SK-N-SH (cell line): ENCODE measurements at regions not wholly inside any gene's neighbourhood (a gene's known extent, or its start where the extent isn't known, plus 50 kb on each side); places are given as distances from the start of the nearest gene placed in this dataset.

ENCODE experiments used
- CTCF ChIA-PET: fragments of 300-600, 350-600 bp; formaldehyde crosslinking; extraction: SDS; loops from one replicate; lab custom pipeline; 2021; lab: Yijun Ruan, JAX
- POLR2A ChIA-PET: fragments of 350-600 bp; sonication (Branson Sonifier 250); formaldehyde crosslinking; extraction: SDS; loops from one replicate; lab custom pipeline; 2020; ENCODE audit warnings: antibody characterized with exemption, inconsistent platforms; lab: Yijun Ruan, JAX
- DNase-seq: peaks from one replicate; pipeline ENCODE4 v3.0.0; 2012
- H2AFZ ChIP-seq: fragments of 200-600 bp; sonication (generic); 2 replicates; pipeline ENCODE4 v1.8.1; 2016; ENCODE audit warnings: antibody characterized with exemption, mild to moderate bottlenecking, low read depth
- H3F3A ChIP-seq: fragments of 200-600 bp; sonication (generic); replicated peaks from 2 replicates; pipeline ENCODE3; 2016; ENCODE audit warnings: antibody characterized with exemption, mild to moderate bottlenecking; ENCODE audit not compliant: insufficient read depth
- H3K27ac ChIP-seq, 2 experiments: fragments of 200-500 bp in 1 of 2; fragments of 200-600 bp in 1 of 2; sonication (Bioruptor generic) in 1 of 2; sonication (generic), shearing (Covaris generic) in 1 of 2; 2 replicates each; pipeline versions ENCODE4 v1.5.1 to v1.6.1; 2014 to 2016; ENCODE audit warnings: low read depth in 2 of 2, inconsistent platforms in 1 of 2, low read length in 1 of 2, mild to moderate bottlenecking in 1 of 2, mixed read lengths in 1 of 2
- H3K27me3 ChIP-seq: fragments of 200-600 bp; sonication (generic), shearing (Covaris generic); 2 replicates; pipeline ENCODE4 v1.6.1; 2016; ENCODE audit warnings: mixed run types; ENCODE audit not compliant: insufficient read depth
- H3K36me3 ChIP-seq, 2 experiments: fragments of 200-500 bp in 1 of 2; fragments of 200-600 bp in 1 of 2; sonication (Bioruptor generic) in 1 of 2; sonication (generic) in 1 of 2; replicated peaks in 1 of 2; 2 replicates each; pipeline versions ENCODE3 to v1.5.1; 2014 to 2016; ENCODE audit warnings: low read length in 1 of 2, mild to moderate bottlenecking in 1 of 2; ENCODE audit not compliant: insufficient read depth in 2 of 2, control insufficient read depth in 1 of 2
- H3K4me1 ChIP-seq, 2 experiments: fragments of 200-500 bp in 1 of 2; fragments of 200-600 bp in 1 of 2; sonication (Bioruptor generic) in 1 of 2; sonication (generic), shearing (Covaris generic) in 1 of 2; 2 replicates each; pipeline versions ENCODE4 v1.5.1 to v1.6.1; 2014 to 2016; ENCODE audit warnings: low read depth in 1 of 2, low read length in 1 of 2, mixed run types in 1 of 2; ENCODE audit not compliant: insufficient read depth in 2 of 2, control insufficient read depth in 1 of 2
- H3K4me2 ChIP-seq: fragments of 200-600 bp; sonication (generic), shearing (Covaris generic); 2 replicates; pipeline ENCODE4 v1.6.1; 2017; ENCODE audit warnings: mixed run types
- H3K4me3 ChIP-seq, 2 experiments: fragments of 200-500 bp in 1 of 2; fragments of 200-600 bp in 1 of 2; sonication (Bioruptor generic) in 1 of 2; sonication (generic), shearing (Covaris generic) in 1 of 2; 2 replicates each; pipeline versions ENCODE4 v1.5.1 to v1.8.1; 2014 to 2016; ENCODE audit warnings: low read depth in 2 of 2, inconsistent platforms in 1 of 2, low read length in 1 of 2, mild to moderate bottlenecking in 1 of 2, mixed read lengths in 1 of 2, moderate library complexity in 1 of 2
- H3K79me2 ChIP-seq: fragments of 200-600 bp; sonication (generic); 2 replicates; pipeline ENCODE4 v1.8.1; 2017; ENCODE audit warnings: mild to moderate bottlenecking; ENCODE audit not compliant: insufficient read depth
- H3K9ac ChIP-seq: fragments of 200-600 bp; sonication (generic); 2 replicates; pipeline ENCODE4 v1.6.1; 2017; ENCODE audit warnings: mixed run types
- H3K9me2 ChIP-seq: fragments of 200-600 bp; sonication (generic); 2 replicates; pipeline ENCODE4 v1.6.1; 2017; ENCODE audit warnings: mixed run types
- H3K9me3 ChIP-seq: fragments of 200-600 bp; sonication (generic); 2 replicates; pipeline ENCODE4 v1.6.1; 2017; ENCODE audit warnings: mixed run types, mild to moderate bottlenecking, moderate library complexity
- H4K20me1 ChIP-seq: fragments of 200-600 bp; sonication (generic); 2 replicates; pipeline ENCODE4 v1.6.1; 2017; ENCODE audit warnings: mild to moderate bottlenecking, mixed run types; ENCODE audit not compliant: insufficient read depth
- CHD2 ChIP-seq: fragments of 150-350 bp; IDR thresholded peaks from 2 replicates; pipeline ENCODE4 v1.6.1; 2018; ENCODE audit warnings: low read length; ENCODE audit not compliant: partially characterized antibody
- ELF1 ChIP-seq: IDR thresholded peaks from 2 replicates; pipeline ENCODE4 v1.4.0; 2012
- FOXJ3 ChIP-seq: sonication (generic); formaldehyde crosslinking; IDR thresholded peaks from 2 replicates; pipeline ENCODE4 v1.5.1; 2020; ENCODE audit warnings: mild to moderate bottlenecking, missing genetic modification reagents
- FOXM1 ChIP-seq: IDR thresholded peaks from 2 replicates; pipeline ENCODE4 v1.4.0; 2012; ENCODE audit warnings: low read depth, mild to moderate bottlenecking
- GATA2 ChIP-seq: sonication (generic); formaldehyde crosslinking; IDR thresholded peaks from 2 replicates; pipeline ENCODE4 v1.5.0; 2020; ENCODE audit warnings: mild to moderate bottlenecking, missing genetic modification reagents
- IRF3 ChIP-seq: fragments of 150-350 bp; IDR thresholded peaks from 2 replicates; pipeline ENCODE4 v1.6.1; 2016; ENCODE audit warnings: mild to moderate bottlenecking, low read depth, low read length
- NRF1 ChIP-seq: IDR thresholded peaks from 2 replicates; pipeline ENCODE4 v1.6.1; 2012; ENCODE audit warnings: low read depth, mild to moderate bottlenecking, low read length
- RCOR1 ChIP-seq: fragments of 150-350 bp; IDR thresholded peaks from 2 replicates; pipeline ENCODE4 v1.6.1; 2017; ENCODE audit warnings: antibody characterized with exemption, low read length
- RXRA ChIP-seq: IDR thresholded peaks from 2 replicates; pipeline ENCODE4 v1.4.0; 2012; ENCODE audit warnings: low read depth, mild to moderate bottlenecking, borderline replicate concordance
- TAF1 ChIP-seq: IDR thresholded peaks from 2 replicates; pipeline ENCODE4 v1.6.1; 2012; ENCODE audit warnings: low read depth, mild to moderate bottlenecking, low read length, moderate library complexity, borderline replicate concordance
- USF1 ChIP-seq: IDR thresholded peaks from 2 replicates; pipeline ENCODE4 v1.4.0; 2012; ENCODE audit warnings: low read depth, borderline replicate concordance
- YY1 ChIP-seq: IDR thresholded peaks from 2 replicates; pipeline ENCODE4 v1.4.0; 2012; ENCODE audit warnings: low read depth, mild to moderate bottlenecking
- WGBS: methylation state at CpG from one replicate; pipeline ENCODE4 v1.1.6; 2017; ENCODE audit warnings: low lambda C conversion rate; 5-methylcytosine and 5-hydroxymethylcytosine counted together
- TF ChIP-seq, protein P1 (sequence below): IDR thresholded peaks from 2 replicates; pipeline ENCODE4; 2012

DNA sequence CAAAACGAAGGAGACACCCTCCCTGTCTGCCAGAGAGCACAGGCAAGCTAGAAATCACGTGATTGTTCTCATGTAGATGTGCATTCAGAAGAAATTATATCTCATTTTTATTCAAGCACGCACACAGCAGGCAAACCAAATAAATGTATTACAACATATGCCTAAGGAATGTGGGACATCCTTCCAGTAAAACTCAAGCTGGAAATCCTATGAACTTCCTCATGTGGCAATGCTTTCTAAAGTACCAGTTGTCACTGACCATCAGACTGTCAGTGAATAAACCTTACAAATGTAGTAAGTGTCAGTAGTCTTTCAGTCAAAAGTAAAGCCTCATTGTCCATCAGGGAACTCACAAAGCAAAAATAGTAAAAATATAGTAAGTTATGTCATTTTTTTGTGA, 350.1 kb upstream of the POM121L12 start (continued):
- TF ChIP-seq RCOR1: no peak
- TF ChIP-seq, protein P1, sequence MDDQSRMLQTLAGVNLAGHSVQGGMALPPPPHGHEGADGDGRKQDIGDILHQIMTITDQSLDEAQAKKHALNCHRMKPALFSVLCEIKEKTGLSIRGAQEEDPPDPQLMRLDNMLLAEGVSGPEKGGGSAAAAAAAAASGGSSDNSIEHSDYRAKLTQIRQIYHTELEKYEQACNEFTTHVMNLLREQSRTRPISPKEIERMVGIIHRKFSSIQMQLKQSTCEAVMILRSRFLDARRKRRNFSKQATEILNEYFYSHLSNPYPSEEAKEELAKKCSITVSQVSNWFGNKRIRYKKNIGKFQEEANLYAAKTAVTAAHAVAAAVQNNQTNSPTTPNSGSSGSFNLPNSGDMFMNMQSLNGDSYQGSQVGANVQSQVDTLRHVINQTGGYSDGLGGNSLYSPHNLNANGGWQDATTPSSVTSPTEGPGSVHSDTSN: no peak
- TF ChIP-seq GATA2 (CRISPR knock-in tag): no peak
- no peak for TF ChIP-seq FOXJ3 (CRISPR knock-in tag)
- TF ChIP-seq ELF1: no peak
- TF ChIP-seq NRF1: no peak
- TF ChIP-seq IRF3: no peak
- TF ChIP-seq FOXM1: no peak

DNA sequence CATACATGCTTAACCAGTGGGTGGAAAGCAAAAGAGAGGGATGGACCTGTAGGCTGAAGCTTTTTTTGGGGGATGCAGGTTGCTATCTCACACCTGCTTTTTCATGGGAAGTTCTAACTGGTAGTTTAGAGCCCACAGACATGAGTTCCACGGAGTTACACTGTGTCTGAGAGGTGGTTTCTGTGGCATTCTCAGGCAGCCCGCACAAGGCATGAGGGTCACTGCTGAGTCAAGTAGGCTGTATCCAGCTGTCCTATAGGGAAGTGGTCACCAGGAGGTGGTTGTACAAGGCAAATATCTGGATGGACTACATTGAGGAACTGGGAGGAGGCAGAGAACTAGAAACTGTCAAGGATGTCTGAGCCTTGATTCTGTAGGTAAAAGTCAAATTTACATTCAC, 351.0 kb upstream of the POM121L12 start:
- peaks cover 5% of the 10 kb centered on the region; the same call in 1 of the 2 replicates for H3K9me3 ChIP-seq
- TF ChIP-seq FOXM1 (no peak), GATA2 (CRISPR knock-in tag) (no peak), USF1 (no peak), NRF1 (no peak), RXRA (no peak), YY1 (no peak), CHD2 (no peak)
- TF ChIP-seq, all 33 proteins: peak for 0
- no peak overlapping the region for H3K4me3 ChIP-seq
- no peak overlapping the region for H3K27ac ChIP-seq
- H3K9ac ChIP-seq: no peak overlapping the region
- ChIA-PET POLR2A (no interaction called here), CTCF (interaction anchor here (1.1 to 1.7 kb wide), 2 partner anchors 31 to 233 kb away, joined by 3 to 4 read pairs; no protein-coding TSS in a partner anchor)
- H3K4me2 ChIP-seq: no peak overlapping the region
- H3K79me2 ChIP-seq: no peaks in the 10 kb centered on the region
- H3K27me3 ChIP-seq: no peaks in the 10 kb centered on the region
- H3K36me3 ChIP-seq: no peaks in the 10 kb centered on the region
- no peaks in the 10 kb centered on the region for H4K20me1 ChIP-seq
- peaks cover 10% of the 10 kb centered on the region; the same call in 1 of the 2 replicates for H3K9me2 ChIP-seq
- no peaks in the 10 kb centered on the region for H3K4me1 ChIP-seq
- H3F3A ChIP-seq: no peaks in the 10 kb centered on the region
- no peak for DNase-seq
- 18% methylated on average over 2 of the region's 2 CpGs for WGBS
- no peak overlapping the region for H2AFZ ChIP-seq

DNA sequence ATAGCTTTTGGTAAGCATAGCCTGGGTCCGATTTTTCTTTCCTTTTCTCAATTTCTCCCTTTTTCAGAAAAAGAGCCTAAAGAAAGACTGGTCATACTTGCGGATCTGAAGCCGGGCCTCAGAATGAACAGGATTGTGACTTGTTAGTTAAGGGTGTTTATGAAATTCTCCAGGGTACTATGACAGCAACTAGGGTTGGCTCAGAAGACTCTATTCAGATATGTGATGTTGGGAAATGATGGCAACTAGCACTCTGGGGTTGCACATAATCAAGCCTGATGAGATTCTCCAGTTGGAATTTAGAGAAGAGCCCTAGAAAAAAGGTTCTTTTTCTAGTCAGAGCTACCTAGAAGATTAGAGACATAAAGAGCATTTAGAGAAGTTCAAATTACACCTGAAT, 352.4 kb upstream of the POM121L12 start:
- no peaks in the 10 kb centered on the region for H3K4me1 ChIP-seq

More for the DNA sequence above, 352.4 kb upstream of the POM121L12 start:
- Histone ChIP-seq H3K4me2 (no peak overlapping the region), H3K9me2 (peaks cover 10% of the 10 kb centered on the region; the same call in 1 of the 2 replicates), H3K27me3 (no peaks in the 10 kb centered on the region), H3K9ac (no peak overlapping the region), H2AFZ (no peak overlapping the region), H3F3A (no peaks in the 10 kb centered on the region), H3K9me3 (peaks cover 5% of the 10 kb centered on the region; the same call in 1 of the 2 replicates), H3K36me3 (no peaks in the 10 kb centered on the region), H3K4me3 (no peak overlapping the region), H3K27ac (no peak overlapping the region), H4K20me1 (no peaks in the 10 kb centered on the region), H3K79me2 (no peaks in the 10 kb centered on the region)
- TF ChIP-seq TAF1 (no peak), RCOR1 (no peak)
- TF ChIP-seq, protein P1: no peak
- WGBS: 27% methylated on average over 3 of the region's 3 CpGs
- ChIA-PET POLR2A (no interaction called here), CTCF (no interaction called here)
- no peak for DNase-seq
